ENCODE measurements at regions not wholly inside any gene's neighbourhood (a gene's known extent, or its start where the extent isn't known, plus 50 kb on each side); places are given as distances from the start of the nearest gene placed in this dataset.

DNA sequence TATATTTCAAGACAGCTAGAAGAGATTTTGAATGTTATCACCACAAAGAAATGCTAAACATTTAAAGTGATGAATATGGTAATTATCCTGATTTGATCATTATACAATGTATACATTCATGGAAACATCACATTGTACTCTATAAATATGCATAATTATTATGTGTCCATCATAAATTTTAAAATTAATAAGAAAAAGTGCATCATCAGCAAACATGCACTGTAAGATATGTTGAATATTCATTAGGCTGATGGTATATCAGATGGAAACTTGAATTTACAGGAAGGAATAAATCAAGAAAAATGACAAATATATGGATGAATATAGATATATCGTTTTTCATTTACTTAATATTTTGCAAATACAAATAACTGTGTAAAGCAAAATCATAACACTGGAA is 812.1 kb upstream of the INTU start:
- Mint-ChIP-seq H3K36me3 (no peaks in the 10 kb centered on the region), H3K27ac (no peak overlapping the region), H3K9me3 (peaks cover 8% of the 10 kb centered on the region), H3K4me3 (no peak overlapping the region), H3K4me1 (no peaks in the 10 kb centered on the region), H3K27me3 (ENCODE audit: low read depth) (no peaks in the 10 kb centered on the region)
- ChIA-PET POLR2A (no interaction called here), CTCF (no interaction called here)
- no peak for TF ChIP-seq SOX15 (CRISPR knock-in tag; IDR thresholded peaks at IDR 0.05)
- TF ChIP-seq NFYB (CRISPR knock-in tag; conservative IDR thresholded peaks at IDR 0.05; ENCODE audit: low read depth) = no peak
- TF ChIP-seq ERG (CRISPR knock-in tag; IDR thresholded peaks at IDR 0.05) = no peak
- TF ChIP-seq ZNF219 (CRISPR knock-in tag; IDR thresholded peaks at IDR 0.05; ENCODE audit: borderline replicate concordance) = no peak
- TF ChIP-seq ZNF317 (CRISPR knock-in tag; IDR thresholded peaks at IDR 0.05; ENCODE audit: borderline replicate concordance, low read depth) = no peak
- TF ChIP-seq JAZF1 (CRISPR knock-in tag; IDR thresholded peaks at IDR 0.05) = no peak
- TF ChIP-seq ZNF232 (CRISPR knock-in tag; IDR thresholded peaks at IDR 0.05) = no peak
- no peak for TF ChIP-seq HMGA2 (CRISPR knock-in tag; IDR thresholded peaks at IDR 0.05)
- TF ChIP-seq, protein P1, sequence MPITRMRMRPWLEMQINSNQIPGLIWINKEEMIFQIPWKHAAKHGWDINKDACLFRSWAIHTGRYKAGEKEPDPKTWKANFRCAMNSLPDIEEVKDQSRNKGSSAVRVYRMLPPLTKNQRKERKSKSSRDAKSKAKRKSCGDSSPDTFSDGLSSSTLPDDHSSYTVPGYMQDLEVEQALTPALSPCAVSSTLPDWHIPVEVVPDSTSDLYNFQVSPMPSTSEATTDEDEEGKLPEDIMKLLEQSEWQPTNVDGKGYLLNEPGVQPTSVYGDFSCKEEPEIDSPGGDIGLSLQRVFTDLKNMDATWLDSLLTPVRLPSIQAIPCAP (CRISPR knock-in tag; IDR thresholded peaks at IDR 0.05) = no peak
- TF ChIP-seq JUN (CRISPR knock-in tag; IDR thresholded peaks at IDR 0.05) = no peak
- TF ChIP-seq PREB (CRISPR knock-in tag; IDR thresholded peaks at IDR 0.05; ENCODE audit: borderline replicate concordance) = no peak
- no peak for TF ChIP-seq SMAD4 (CRISPR knock-in tag; IDR thresholded peaks at IDR 0.05)
- no peak for TF ChIP-seq AR (CRISPR knock-in tag; IDR thresholded peaks at IDR 0.05)
- TF ChIP-seq SP1 (CRISPR knock-in tag; conservative IDR thresholded peaks at IDR 0.05) = no peak
- no peak for TF ChIP-seq TEAD4 (CRISPR knock-in tag; IDR thresholded peaks at IDR 0.05)
- ATAC-seq (no peak), DNase-seq (ENCODE audit: low spot score) (no peak)

- CTCF ChIA-PET = no interaction called here
- H3K9me3 Mint-ChIP-seq = peaks cover 12% of the 10 kb centered on the region
- no peak overlapping the region for H3K27ac Mint-ChIP-seq
- no peaks in the 10 kb centered on the region for H3K27me3 Mint-ChIP-seq (ENCODE audit: low read depth)
- DNase-seq (ENCODE audit: low spot score) (no peak), ATAC-seq (no peak)
- no peak overlapping the region for H3K4me3 Mint-ChIP-seq
- no peaks in the 10 kb centered on the region for H3K36me3 Mint-ChIP-seq
- POLR2A ChIA-PET = no interaction called here
- H3K4me1 Mint-ChIP-seq = no peaks in the 10 kb centered on the region
- TF ChIP-seq RORB (CRISPR knock-in tag; IDR thresholded peaks at IDR 0.05) = no peak
- no peak for TF ChIP-seq ATF1 (CRISPR knock-in tag; IDR thresholded peaks at IDR 0.05)
- TF ChIP-seq NFE2L1 (CRISPR knock-in tag; IDR thresholded peaks at IDR 0.05) = no peak
- TF ChIP-seq AR (CRISPR knock-in tag; IDR thresholded peaks at IDR 0.05) = no peak
- TF ChIP-seq NFYB (CRISPR knock-in tag; conservative IDR thresholded peaks at IDR 0.05; ENCODE audit: low read depth) = no peak
- TF ChIP-seq NR1H2 (CRISPR knock-in tag; IDR thresholded peaks at IDR 0.05) = no peak
- no peak for TF ChIP-seq ZNF396 (CRISPR knock-in tag; IDR thresholded peaks at IDR 0.05; ENCODE audit: borderline replicate concordance)
- TF ChIP-seq, protein P1 (CRISPR knock-in tag; IDR thresholded peaks at IDR 0.05) = no peak
- no peak for TF ChIP-seq E2F5 (CRISPR knock-in tag; IDR thresholded peaks at IDR 0.05)
- no peak for TF ChIP-seq FOXJ3 (CRISPR knock-in tag; IDR thresholded peaks at IDR 0.05; ENCODE audit: borderline replicate concordance)
- no peak for TF ChIP-seq TEAD1 (CRISPR knock-in tag; IDR thresholded peaks at IDR 0.05)
- TF ChIP-seq, protein P2, sequence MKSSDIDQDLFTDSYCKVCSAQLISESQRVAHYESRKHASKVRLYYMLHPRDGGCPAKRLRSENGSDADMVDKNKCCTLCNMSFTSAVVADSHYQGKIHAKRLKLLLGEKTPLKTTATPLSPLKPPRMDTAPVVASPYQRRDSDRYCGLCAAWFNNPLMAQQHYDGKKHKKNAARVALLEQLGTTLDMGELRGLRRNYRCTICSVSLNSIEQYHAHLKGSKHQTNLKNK (CRISPR knock-in tag; IDR thresholded peaks at IDR 0.05) = no peak
- TF ChIP-seq, protein P3, sequence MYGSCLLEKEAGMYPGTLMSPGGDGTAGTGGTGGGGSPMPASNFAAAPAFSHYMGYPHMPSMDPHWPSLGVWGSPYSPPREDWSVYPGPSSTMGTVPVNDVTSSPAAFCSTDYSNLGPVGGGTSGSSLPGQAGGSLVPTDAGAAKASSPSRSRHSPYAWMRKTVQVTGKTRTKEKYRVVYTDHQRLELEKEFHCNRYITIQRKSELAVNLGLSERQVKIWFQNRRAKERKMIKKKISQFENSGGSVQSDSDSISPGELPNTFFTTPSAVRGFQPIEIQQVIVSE (CRISPR knock-in tag; IDR thresholded peaks at IDR 0.05; ENCODE audit: borderline replicate concordance) = no peak
- no peak for TF ChIP-seq SMAD3 (CRISPR knock-in tag; IDR thresholded peaks at IDR 0.05; ENCODE audit: borderline replicate concordance)
Observed at GRCh38 chr4:126821152-126821551, 811.6 kb upstream of the INTU start.
